ENCODE measurements at regions not wholly inside any gene's neighbourhood (a gene's known extent, or its start where the extent isn't known, plus 50 kb on each side); places are given as distances from the start of the nearest gene placed in this dataset.
"Not testable (repeated sequence)": the region's sequence is repeated elsewhere in the genome, so short reads cannot be mapped to it uniquely, and the experiment has no call there.

DNA sequence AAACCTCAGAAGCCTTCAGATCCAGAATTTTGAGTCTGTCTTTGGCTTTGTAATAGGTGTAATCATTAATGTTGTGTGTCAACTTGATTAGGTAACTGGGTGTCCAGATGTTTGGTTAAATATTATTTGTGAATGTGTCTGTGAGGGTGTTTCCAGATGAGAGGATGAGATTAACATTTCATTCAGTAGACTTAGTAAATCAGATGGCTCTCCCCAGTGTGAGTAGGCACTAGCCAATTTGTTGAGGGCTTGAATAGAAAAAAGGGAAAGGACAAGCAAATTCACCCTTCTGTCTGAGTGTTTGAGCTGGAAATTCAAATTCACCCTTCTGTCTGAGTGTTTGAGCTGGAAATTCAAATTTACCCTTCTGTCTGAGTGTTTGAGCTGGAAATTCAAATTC, 932.2 kb downstream of the SLC6A15 start:
- H3K4me3 Mint-ChIP-seq = no peak overlapping the region
- H3K27ac Mint-ChIP-seq = no peak overlapping the region
- no peaks in the 10 kb centered on the region for H3K36me3 Mint-ChIP-seq (ENCODE audit: low read depth)
- H3K27me3 Mint-ChIP-seq = no peaks in the 10 kb centered on the region
- ATAC-seq = no peak
- H3K9me3 ChIP-seq (ENCODE audit: control insufficient read depth, low read length, poor library complexity, severe bottlenecking) = no peaks in the 10 kb centered on the region
- H3K4me1 Mint-ChIP-seq = no peaks in the 10 kb centered on the region
- DNase-seq = no peak

- no peaks in the 10 kb centered on the region for H3K4me1 Mint-ChIP-seq
- H3K9me3 ChIP-seq (ENCODE audit: control insufficient read depth, low read length, poor library complexity, severe bottlenecking) = no peaks in the 10 kb centered on the region
- ATAC-seq (no peak), DNase-seq (no peak)
- H3K27ac Mint-ChIP-seq = no peak overlapping the region
- no peaks in the 10 kb centered on the region for H3K36me3 Mint-ChIP-seq (ENCODE audit: low read depth)
- H3K4me3 Mint-ChIP-seq = no peak overlapping the region
- H3K27me3 Mint-ChIP-seq = no peaks in the 10 kb centered on the region
These were observed 932.8 kb downstream of the SLC6A15 start for GRCh38 chr12:83979785-83980184.

- H3K27me3 Mint-ChIP-seq = no peaks in the 10 kb centered on the region
- H3K4me3 Mint-ChIP-seq = no peak overlapping the region
- H3K36me3 Mint-ChIP-seq (ENCODE audit: low read depth) = no peaks in the 10 kb centered on the region
- H3K9me3 ChIP-seq (ENCODE audit: control insufficient read depth, low read length, poor library complexity, severe bottlenecking) = no peaks in the 10 kb centered on the region
- DNase-seq (no peak), ATAC-seq (no peak)
- H3K27ac Mint-ChIP-seq = no peak overlapping the region
- no peaks in the 10 kb centered on the region for H3K4me1 Mint-ChIP-seq
These were observed 940.8 kb downstream of the SLC6A15 start for GRCh38 chr12:83971781-83972180.

DNA sequence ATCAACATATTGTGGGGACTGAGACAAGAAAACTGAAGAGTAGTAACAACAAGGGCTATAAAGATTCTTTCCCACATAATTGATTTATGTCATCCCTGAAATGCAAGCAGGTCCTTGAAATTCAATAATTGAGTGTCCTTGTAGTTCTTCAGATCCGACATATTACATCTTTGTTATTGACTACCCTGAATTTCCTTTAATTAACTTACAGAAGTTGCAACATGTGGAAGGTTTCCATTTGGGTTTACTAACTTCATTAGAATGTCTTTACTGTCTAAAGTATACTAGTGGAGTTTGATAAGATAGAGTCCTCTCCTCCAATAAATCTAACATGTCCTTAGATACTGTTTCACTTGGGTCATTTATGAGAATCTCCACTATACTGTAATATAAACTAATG, 951.8 kb downstream of the SLC6A15 start:
- no peaks in the 10 kb centered on the region for H3K27me3 Mint-ChIP-seq
- DNase-seq (no peak), ATAC-seq (no peak)
- H3K36me3 Mint-ChIP-seq (ENCODE audit: low read depth) = no peaks in the 10 kb centered on the region
- H3K9me3 ChIP-seq (ENCODE audit: control insufficient read depth, low read length, poor library complexity, severe bottlenecking) = no peaks in the 10 kb centered on the region
- no peak overlapping the region for H3K27ac Mint-ChIP-seq
- H3K4me3 Mint-ChIP-seq = no peak overlapping the region
- H3K4me1 Mint-ChIP-seq = no peaks in the 10 kb centered on the region

DNA sequence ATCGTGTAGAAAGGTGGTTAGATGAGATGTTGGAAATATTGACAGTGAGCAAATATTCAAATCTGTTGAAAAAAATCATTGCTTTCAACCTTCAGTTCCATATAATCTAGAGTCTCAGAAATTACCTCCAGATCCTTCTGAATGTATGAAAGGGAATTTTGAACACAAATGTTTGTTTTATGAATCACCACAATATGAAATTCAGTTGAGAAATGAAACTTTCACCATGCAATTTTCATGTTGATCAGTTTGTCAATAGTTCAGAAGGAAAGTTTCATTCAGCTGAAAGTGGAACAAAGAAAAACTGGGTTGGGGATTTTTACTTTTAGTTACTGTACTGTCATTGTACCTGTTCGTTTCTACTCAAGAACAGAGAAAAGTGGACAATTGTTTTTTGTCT, 953.6 kb downstream of the SLC6A15 start:
- H3K36me3 Mint-ChIP-seq (ENCODE audit: low read depth) = no peaks in the 10 kb centered on the region
- DNase-seq (no peak), ATAC-seq (no peak)
- H3K4me1 Mint-ChIP-seq = no peaks in the 10 kb centered on the region
- no peak overlapping the region for H3K27ac Mint-ChIP-seq
- no peaks in the 10 kb centered on the region for H3K27me3 Mint-ChIP-seq
- H3K4me3 Mint-ChIP-seq = no peak overlapping the region
- no peaks in the 10 kb centered on the region for H3K9me3 ChIP-seq (ENCODE audit: control insufficient read depth, low read length, poor library complexity, severe bottlenecking)

- Mint-ChIP-seq H3K27me3 (no peaks in the 10 kb centered on the region), H3K4me3 (no peak overlapping the region), H3K36me3 (ENCODE audit: low read depth) (no peaks in the 10 kb centered on the region), H3K27ac (no peak overlapping the region), H3K4me1 (no peaks in the 10 kb centered on the region)
- ATAC-seq (no peak), DNase-seq (no peak)
- H3K9me3 ChIP-seq (ENCODE audit: control insufficient read depth, low read length, poor library complexity, severe bottlenecking) = no peaks in the 10 kb centered on the region
These were observed 957.5 kb downstream of the SLC6A15 start for GRCh38 chr12:83954956-83955601.

- Mint-ChIP-seq H3K36me3 (ENCODE audit: low read depth) (no peaks in the 10 kb centered on the region), H3K4me3 (no peak overlapping the region), H3K4me1 (no peaks in the 10 kb centered on the region), H3K27ac (no peak overlapping the region), H3K27me3 (no peaks in the 10 kb centered on the region)
- DNase-seq (no peak), ATAC-seq (no peak)
- H3K9me3 ChIP-seq (ENCODE audit: control insufficient read depth, low read length, poor library complexity, severe bottlenecking) = no peaks in the 10 kb centered on the region
These were observed 958.4 kb downstream of the SLC6A15 start for GRCh38 chr12:83954071-83954789.

DNA sequence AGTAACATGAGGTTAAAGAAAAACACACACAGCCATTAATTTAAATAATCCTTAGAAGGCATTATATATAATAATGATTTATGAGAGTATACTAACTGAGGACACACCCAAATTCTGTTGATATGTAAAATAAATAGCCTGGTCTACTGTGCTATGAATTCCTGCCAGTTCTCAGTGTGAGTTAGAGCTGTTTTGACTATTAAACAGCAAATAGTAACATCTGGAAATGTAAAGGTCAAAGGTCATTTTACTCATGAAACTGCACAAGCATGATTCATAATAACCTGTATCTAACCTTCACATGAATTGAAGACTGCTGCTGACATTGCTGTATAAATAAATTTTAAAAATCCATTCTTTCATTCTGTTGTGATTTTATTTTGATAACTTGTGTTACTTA, 966.7 kb downstream of the SLC6A15 start:
- no peaks in the 10 kb centered on the region for H3K27me3 Mint-ChIP-seq
- H3K4me3 Mint-ChIP-seq = no peak overlapping the region
- ATAC-seq = no peak
- no peak for DNase-seq
- H3K9me3 ChIP-seq (ENCODE audit: control insufficient read depth, low read length, poor library complexity, severe bottlenecking) = no peaks in the 10 kb centered on the region
- H3K36me3 Mint-ChIP-seq (ENCODE audit: low read depth) = no peaks in the 10 kb centered on the region
- H3K27ac Mint-ChIP-seq = no peak overlapping the region
- H3K4me1 Mint-ChIP-seq = no peaks in the 10 kb centered on the region

DNA sequence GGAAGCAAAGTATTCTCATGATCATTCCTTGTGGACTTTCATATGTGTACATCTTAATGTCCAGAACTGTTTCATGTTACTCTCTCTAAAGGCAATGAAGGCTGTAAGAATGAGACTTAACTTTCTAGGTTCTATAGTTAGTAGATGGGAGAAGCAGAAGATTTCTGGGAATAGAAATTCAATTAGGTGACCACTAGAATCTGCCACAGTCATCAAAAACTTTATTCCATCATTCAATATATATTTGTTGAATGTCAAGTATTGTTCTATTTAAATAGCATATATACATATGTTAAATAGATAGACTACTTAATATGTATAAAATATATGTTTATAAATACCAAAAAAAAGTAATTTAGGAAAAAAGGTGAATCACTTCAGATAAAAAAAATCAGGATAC, 972.9 kb downstream of the SLC6A15 start:
- ATAC-seq (no peak), DNase-seq (no peak)
- Mint-ChIP-seq H3K36me3 (ENCODE audit: low read depth) (no peaks in the 10 kb centered on the region), H3K27me3 (no peaks in the 10 kb centered on the region), H3K4me1 (no peaks in the 10 kb centered on the region), H3K4me3 (no peak overlapping the region), H3K27ac (no peak overlapping the region)
- no peaks in the 10 kb centered on the region for H3K9me3 ChIP-seq (ENCODE audit: control insufficient read depth, low read length, poor library complexity, severe bottlenecking)

DNA sequence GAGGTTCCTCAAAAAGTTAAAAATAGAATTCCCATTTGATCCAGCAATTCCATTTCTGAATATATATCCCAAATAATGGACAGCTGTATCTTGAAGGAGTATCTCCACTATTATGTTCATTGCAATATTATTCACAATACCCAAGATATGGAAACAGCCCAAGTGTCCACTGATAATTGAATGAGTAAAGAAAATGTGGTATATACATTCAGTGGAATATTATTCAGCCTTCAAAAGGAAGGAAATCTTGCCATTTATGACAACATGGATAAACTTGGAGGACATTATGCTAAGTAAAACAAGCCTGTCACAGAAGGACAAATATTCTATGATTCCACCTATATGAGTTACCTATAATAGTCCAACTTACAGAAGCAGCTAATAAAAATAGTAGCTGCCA, 979.0 kb downstream of the SLC6A15 start:
- Mint-ChIP-seq H3K4me3 (no peak overlapping the region), H3K27me3 (no peaks in the 10 kb centered on the region), H3K36me3 (ENCODE audit: low read depth) (no peaks in the 10 kb centered on the region), H3K4me1 (no peaks in the 10 kb centered on the region), H3K27ac (no peak overlapping the region)
- no peak for ATAC-seq
- DNase-seq = no peak
- no peaks in the 10 kb centered on the region for H3K9me3 ChIP-seq (ENCODE audit: control insufficient read depth, low read length, poor library complexity, severe bottlenecking)

DNA sequence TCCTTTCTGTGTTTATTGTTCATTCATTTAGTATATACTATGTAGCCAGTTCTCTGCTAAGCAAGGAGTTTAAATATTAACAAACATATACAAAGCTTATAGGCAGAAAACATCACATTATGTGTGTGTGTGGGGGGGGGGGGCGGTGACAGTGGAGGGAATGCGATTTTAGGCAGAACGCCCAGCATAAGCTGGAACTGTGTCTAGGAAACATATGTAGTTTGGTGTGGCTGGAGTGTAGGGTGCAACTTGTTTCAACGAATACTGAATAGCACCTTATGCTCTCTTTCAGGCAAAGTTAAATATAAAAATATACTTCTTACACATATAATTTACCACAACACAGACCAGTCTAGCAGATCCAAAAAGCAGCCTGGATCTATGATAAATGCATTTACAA, 980.6 kb downstream of the SLC6A15 start:
- Mint-ChIP-seq H3K27ac (no peak overlapping the region), H3K4me1 (no peaks in the 10 kb centered on the region), H3K36me3 (ENCODE audit: low read depth) (no peaks in the 10 kb centered on the region), H3K27me3 (no peaks in the 10 kb centered on the region), H3K4me3 (no peak overlapping the region)
- DNase-seq = no peak
- no peaks in the 10 kb centered on the region for H3K9me3 ChIP-seq (ENCODE audit: control insufficient read depth, low read length, poor library complexity, severe bottlenecking)
- ATAC-seq = no peak

DNA sequence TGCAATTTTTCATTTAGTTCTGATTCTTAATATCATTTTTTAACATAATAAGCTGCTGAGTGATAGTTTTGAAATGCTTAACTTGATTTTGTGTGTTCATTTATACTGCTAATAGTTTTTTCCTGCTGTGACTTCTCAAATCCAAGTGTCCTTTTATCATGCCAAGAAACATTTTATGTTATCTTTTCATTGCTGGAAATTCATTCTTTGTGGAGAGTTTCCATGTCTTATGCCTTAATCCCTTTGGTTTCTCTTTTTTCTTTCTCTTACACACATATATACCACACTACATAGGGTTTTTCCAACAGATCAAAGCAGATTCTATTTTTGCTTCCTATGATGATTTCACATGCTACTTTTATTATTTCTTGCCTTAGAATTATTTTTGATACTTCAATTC, 981.1 kb downstream of the SLC6A15 start:
- no peaks in the 10 kb centered on the region for H3K27me3 Mint-ChIP-seq
- DNase-seq (no peak), ATAC-seq (no peak)
- no peaks in the 10 kb centered on the region for H3K4me1 Mint-ChIP-seq
- no peaks in the 10 kb centered on the region for H3K36me3 Mint-ChIP-seq (ENCODE audit: low read depth)
- no peak overlapping the region for H3K27ac Mint-ChIP-seq
- no peaks in the 10 kb centered on the region for H3K9me3 ChIP-seq (ENCODE audit: control insufficient read depth, low read length, poor library complexity, severe bottlenecking)
- no peak overlapping the region for H3K4me3 Mint-ChIP-seq

- H3K27me3 Mint-ChIP-seq; H3K27ac Mint-ChIP-seq; DNase-seq; H3K36me3 Mint-ChIP-seq (ENCODE audit: low read depth); H3K9me3 ChIP-seq (ENCODE audit: control insufficient read depth, low read length, poor library complexity, severe bottlenecking); H3K4me1 Mint-ChIP-seq; H3K4me3 Mint-ChIP-seq; ATAC-seq: not testable (repeated sequence)
These were observed 982.8 kb downstream of the SLC6A15 start for GRCh38 chr12:83929792-83930191.

GRCh38 chr12:83920821-83921547, 991.6 kb downstream of the SLC6A15 start:
- Mint-ChIP-seq H3K27ac (no peak overlapping the region), H3K27me3 (no peaks in the 10 kb centered on the region), H3K4me3 (no peak overlapping the region), H3K4me1 (no peaks in the 10 kb centered on the region), H3K36me3 (ENCODE audit: low read depth) (no peaks in the 10 kb centered on the region)
- H3K9me3 ChIP-seq (ENCODE audit: control insufficient read depth, low read length, poor library complexity, severe bottlenecking) = no peaks in the 10 kb centered on the region
- ATAC-seq (no peak), DNase-seq (no peak)

All from T-helper 17 cell (primary cell).